Activated CD8-positive, alpha-beta T cell treated with anti-CD3 and anti-CD28 coated beads for 36 hours (primary cell): ENCODE measurements at regions not wholly inside any gene's neighbourhood (a gene's known extent, or its start where the extent isn't known, plus 50 kb on each side); places are given as distances from the start of the nearest gene placed in this dataset.

Experiments
- ATAC-seq: fragments of 200-7000 bp; cut with Tn5 transposase; one replicate; pipeline ENCODE4 v1.10.0; 2021; ENCODE audit warnings: mild to moderate bottlenecking, moderate library complexity
- CTCF ChIA-PET: fragments of 350-600 bp; sonication (Branson Sonifier 250); formaldehyde crosslinking; loops from one replicate; lab custom pipeline; 2021; ENCODE audit warnings: antibody characterized with exemption; lab: Charles Lee
- POLR2A ChIA-PET: fragments of 350-600 bp; sonication (Branson Sonifier 250); formaldehyde crosslinking; loops from one replicate; lab custom pipeline; 2021; ENCODE audit warnings: antibody characterized with exemption; lab: Charles Lee
- DNase-seq: peaks from one replicate; pipeline ENCODE4 v3.0.0-alpha.2; 2020
- H3K27ac Mint-ChIP-seq: one replicate; pipeline ENCODE4 v1.8.0; 2021; ENCODE audit warnings: mild to moderate bottlenecking, mixed read lengths
- H3K27me3 Mint-ChIP-seq: one replicate; pipeline ENCODE4 v1.8.0; 2021; ENCODE audit warnings: mixed read lengths
- H3K36me3 Mint-ChIP-seq: one replicate; pipeline ENCODE4 v1.8.0; 2021; ENCODE audit warnings: low read depth, mixed read lengths
- H3K4me1 Mint-ChIP-seq: one replicate; pipeline ENCODE4 v1.8.0; 2021; ENCODE audit warnings: low read depth, mixed read lengths
- H3K4me3 Mint-ChIP-seq: one replicate; pipeline ENCODE4 v1.8.0; 2021; ENCODE audit warnings: mild to moderate bottlenecking, moderate library complexity, mixed read lengths
- H3K9me3 Mint-ChIP-seq: one replicate; pipeline ENCODE4 v1.8.0; 2021; ENCODE audit warnings: mixed read lengths
- CTCF ChIP-seq: fragments of 200-600 bp; IDR thresholded peaks from one replicate; pipeline ENCODE4 v1.8.0; 2022; ENCODE audit warnings: antibody characterized with exemption, mild to moderate bottlenecking
- intact Hi-C: fragments of 100-400 bp; cut with micrococcal nuclease; formaldehyde crosslinking; loops from one replicate; pipeline ENCODE4 v1.10.0; 2022

- DNase-seq = no peak
- CTCF ChIA-PET = no interaction called here
- no peaks in the 10 kb centered on the region for H3K27me3 Mint-ChIP-seq
- intact Hi-C loops = no loop called here
- POLR2A ChIA-PET = no interaction called here
- no peak overlapping the region for H3K4me3 Mint-ChIP-seq
- H3K4me1 Mint-ChIP-seq = no peaks in the 10 kb centered on the region
- TF ChIP-seq CTCF = no peak
- no peak for ATAC-seq
- H3K27ac Mint-ChIP-seq = no peak overlapping the region
- no peaks in the 10 kb centered on the region for H3K9me3 Mint-ChIP-seq
- H3K36me3 Mint-ChIP-seq = no peaks in the 10 kb centered on the region
These were observed 161.7 kb upstream of the UBE2E1 start for GRCh38 chr3:23644099-23644498.

GRCh38 chr3:23644676-23645075 lies 161.1 kb upstream of the UBE2E1 start:
- DNase-seq (no peak), ATAC-seq (no peak)
- intact Hi-C loops = no loop called here
- H3K36me3 Mint-ChIP-seq = no peaks in the 10 kb centered on the region
- no peaks in the 10 kb centered on the region for H3K27me3 Mint-ChIP-seq
- H3K27ac Mint-ChIP-seq = no peak overlapping the region
- no peaks in the 10 kb centered on the region for H3K4me1 Mint-ChIP-seq
- ChIA-PET POLR2A (no interaction called here), CTCF (no interaction called here)
- H3K4me3 Mint-ChIP-seq = no peak overlapping the region
- no peak for TF ChIP-seq CTCF
- H3K9me3 Mint-ChIP-seq = no peaks in the 10 kb centered on the region

DNA sequence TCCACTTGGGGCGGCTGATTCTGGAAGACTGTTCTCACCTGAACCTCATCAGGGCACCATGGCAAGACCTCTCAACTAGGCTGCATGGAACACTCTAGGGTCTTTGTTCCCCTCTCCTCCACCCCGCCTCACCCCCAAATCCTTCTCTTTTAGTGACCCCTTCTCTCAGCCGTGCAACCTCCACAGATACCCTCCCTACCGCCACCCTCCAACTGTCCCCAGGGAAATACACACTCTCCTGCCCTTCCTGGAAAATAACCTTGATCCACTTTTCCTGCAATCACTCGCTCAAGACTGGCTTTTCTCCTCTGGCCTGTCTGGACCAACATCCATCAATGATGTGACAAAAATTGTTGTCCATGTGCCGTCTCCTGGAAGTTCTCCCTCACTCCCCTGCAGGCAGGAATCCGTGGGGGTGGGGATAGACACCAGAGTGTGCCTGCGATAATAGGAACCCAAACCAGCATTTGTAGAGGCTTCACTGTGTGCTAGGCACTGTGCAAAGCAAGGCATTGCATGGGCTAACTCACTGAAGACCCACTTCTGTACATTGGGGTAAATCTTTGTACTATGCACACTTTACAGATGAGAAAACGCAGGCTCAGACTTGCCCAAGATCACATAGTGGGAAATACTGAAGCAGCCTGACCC lies 160.1 kb upstream of the UBE2E1 start:
- Mint-ChIP-seq H3K36me3 (no peaks in the 10 kb centered on the region), H3K27ac (no peak overlapping the region), H3K27me3 (no peaks in the 10 kb centered on the region), H3K4me3 (no peak overlapping the region), H3K9me3 (no peaks in the 10 kb centered on the region), H3K4me1 (no peaks in the 10 kb centered on the region)
- ATAC-seq (no peak), DNase-seq (no peak)
- CTCF ChIA-PET = no interaction called here
- TF ChIP-seq CTCF = no peak
- intact Hi-C loops = no loop called here
- POLR2A ChIA-PET = no interaction called here

DNA sequence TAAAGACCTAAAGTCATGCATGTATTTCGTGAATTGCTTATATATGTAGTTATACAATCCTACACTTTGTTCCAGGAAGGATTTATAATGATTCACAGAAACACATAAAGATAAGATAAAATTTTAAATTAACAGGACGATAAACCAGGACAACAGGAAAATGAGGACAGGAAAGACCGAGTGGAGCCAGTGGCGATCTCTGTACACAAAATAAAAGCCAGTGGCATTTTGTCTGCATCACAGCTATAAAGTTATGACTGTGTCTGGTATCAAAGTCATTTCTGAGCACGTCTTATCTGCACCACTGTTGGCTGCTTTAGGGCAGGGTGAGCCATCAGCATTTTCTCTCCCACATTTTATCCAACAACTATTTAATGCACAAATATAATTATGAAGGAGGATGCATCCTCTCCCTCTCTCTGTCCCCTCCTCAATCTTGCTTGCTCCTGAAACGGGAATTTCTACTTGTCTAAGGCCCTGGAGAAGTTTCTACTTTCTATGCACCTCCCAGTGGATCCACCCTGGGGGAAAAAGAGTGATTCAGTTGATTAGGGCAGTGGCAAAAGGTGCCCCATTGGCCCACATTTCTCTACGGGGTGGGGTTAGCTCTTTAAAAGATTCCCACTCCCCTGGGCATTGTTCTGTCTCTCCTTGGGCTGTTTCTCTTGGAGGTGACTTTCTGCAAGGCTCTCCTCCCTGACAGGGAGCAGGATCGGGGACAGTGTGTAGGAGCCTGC lies 159.4 kb upstream of the UBE2E1 start:
- no peaks in the 10 kb centered on the region for H3K27me3 Mint-ChIP-seq
- CTCF ChIA-PET = no interaction called here
- H3K4me3 Mint-ChIP-seq = no peak overlapping the region
- no peak for ATAC-seq
- no peaks in the 10 kb centered on the region for H3K36me3 Mint-ChIP-seq
- H3K4me1 Mint-ChIP-seq = no peaks in the 10 kb centered on the region
- no peak for TF ChIP-seq CTCF
- no peak overlapping the region for H3K27ac Mint-ChIP-seq
- H3K9me3 Mint-ChIP-seq = no peaks in the 10 kb centered on the region
- no peak for DNase-seq
- POLR2A ChIA-PET = no interaction called here
- intact Hi-C loops = no loop called here

- no peaks in the 10 kb centered on the region for H3K4me1 Mint-ChIP-seq
- POLR2A ChIA-PET = interaction anchor here (1.0 kb wide), 1 partner anchor 122 kb away, joined by 3 read pairs; no protein-coding TSS in a partner anchor
- no peak for ATAC-seq
- H3K4me3 Mint-ChIP-seq = no peak overlapping the region
- no peak for TF ChIP-seq CTCF
- CTCF ChIA-PET = no interaction called here
- intact Hi-C loops = no loop called here
- no peaks in the 10 kb centered on the region for H3K9me3 Mint-ChIP-seq
- H3K27me3 Mint-ChIP-seq = no peaks in the 10 kb centered on the region
- DNase-seq = no peak
- no peak overlapping the region for H3K27ac Mint-ChIP-seq
- H3K36me3 Mint-ChIP-seq = no peaks in the 10 kb centered on the region
These were observed 158.0 kb upstream of the UBE2E1 start for GRCh38 chr3:23647706-23648258.
